Glomerular visceral epithelial cell (primary cell): ENCODE measurements at regions not wholly inside any gene's neighbourhood (a gene's known extent, or its start where the extent isn't known, plus 50 kb on each side); places are given as distances from the start of the nearest gene placed in this dataset.

ENCODE experiments used
- DNase-seq: peaks from one replicate; pipeline ENCODE4 v3.0.0-alpha.2; 2016; ENCODE audit errors: extremely low spot score

DNA sequence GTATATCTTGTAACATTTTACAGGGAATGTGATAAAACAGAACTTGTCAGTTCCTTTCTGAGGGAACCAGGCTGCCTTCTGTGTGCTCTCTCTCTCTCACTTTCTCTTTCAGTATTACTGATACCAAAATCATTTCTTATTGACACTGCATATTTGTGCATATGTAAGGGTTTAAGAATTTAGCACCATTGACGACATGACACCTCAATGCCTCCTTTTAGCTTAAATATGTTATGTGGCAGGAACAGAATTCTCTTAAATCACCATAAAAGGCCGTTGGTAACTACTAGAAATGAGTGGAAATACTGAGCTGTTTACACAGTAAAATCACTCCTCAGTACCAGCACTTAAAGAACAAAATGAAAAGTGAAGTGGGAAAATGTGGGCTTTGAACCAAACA, 457.7 kb upstream of the SYT1 start:
- peak; percentile 24 for DNase-seq

DNA sequence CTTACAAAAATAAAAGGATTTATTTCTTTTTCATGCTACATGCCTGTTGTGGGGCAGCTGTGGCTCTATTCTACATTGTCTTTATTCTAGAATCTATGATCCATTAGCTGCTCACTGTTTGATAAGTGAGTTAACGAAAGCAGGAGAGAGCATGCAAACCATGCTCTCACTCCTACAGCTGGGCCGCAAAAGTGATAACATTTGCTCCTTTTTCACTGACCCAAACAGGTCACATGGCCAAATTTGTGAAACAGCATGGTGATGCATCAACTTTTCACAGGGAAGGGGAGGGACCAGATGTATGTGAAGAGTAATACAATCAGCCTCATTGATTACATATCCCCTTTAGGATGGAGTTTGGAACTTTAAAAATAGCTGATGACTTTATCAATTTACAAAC, 456.9 kb upstream of the SYT1 start:
- no peak for DNase-seq

DNA sequence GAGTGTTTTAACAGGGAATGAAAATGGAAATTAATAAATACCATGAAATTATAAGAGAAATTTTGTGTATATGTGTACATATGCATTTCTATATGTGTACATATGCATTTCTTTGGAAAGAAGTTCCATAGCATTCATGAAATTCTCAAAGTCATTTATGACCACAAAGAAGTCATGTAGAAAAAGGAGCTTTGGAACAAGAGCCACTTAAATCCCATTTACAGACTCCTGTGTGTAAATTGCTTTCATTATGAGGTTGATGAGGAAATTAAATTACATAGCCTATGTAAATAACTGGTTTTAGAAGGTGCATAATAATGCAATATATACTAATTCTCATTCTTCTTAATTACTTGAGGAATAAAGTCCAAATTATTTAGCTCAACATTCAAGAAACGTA, 450.5 kb upstream of the SYT1 start:
- DNase-seq: no peak

DNA sequence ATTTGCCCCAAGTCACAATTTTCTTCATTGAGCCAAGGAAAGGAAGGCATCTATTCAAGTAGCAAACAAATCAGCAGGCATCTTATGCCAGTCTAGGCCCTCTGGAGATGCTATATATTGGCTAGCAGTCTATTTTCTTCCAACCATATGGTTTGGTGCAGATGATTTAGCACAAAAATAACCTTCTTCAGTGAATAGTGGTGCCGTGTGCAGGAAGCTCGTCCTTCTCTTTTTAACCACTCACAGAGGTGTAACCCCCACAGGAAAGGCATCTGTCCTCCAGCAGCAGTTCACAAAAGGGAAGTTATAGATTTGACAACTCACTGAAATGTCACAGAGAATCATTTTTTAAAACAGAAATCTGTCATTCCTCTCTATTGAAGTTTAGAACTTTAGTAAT, 445.7 kb upstream of the SYT1 start:
- DNase-seq: no peak

DNA sequence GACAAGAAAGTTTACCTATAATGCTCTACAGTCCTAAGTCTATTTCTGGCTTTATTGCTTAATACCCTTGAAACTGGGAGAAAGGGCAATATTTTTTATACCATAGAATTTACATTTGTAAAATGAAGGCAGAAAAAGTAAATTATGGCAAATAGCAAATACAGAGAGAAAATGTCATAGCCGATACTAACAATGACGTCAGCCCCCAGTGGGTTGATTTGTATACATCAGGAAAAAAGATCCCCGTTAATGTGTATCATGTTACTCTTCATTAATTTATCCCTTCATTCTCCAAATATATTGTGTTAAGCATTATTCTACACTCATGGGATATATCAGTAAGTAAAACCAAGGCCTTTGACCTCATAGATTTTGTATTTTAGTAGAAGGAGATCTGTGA, 445.1 kb upstream of the SYT1 start:
- no peak for DNase-seq

DNA sequence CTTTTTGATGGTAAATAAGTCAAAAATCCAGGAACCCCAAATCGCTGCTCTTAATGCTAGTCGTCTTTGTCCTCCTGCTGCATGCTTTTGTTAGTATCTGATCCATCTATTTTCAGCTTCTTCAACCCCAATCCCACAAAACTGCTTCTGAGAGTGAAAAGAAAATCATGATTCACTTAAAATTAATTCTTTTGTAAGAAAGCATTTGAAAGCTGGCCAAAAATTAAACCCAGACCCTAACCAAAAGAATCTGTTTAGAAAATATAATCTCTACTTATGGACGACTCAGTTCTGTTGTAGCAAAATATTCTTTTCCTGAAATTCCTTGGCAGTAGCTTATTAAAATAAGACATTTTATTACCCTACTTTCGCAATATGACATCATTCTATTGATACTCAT, 443.6 kb upstream of the SYT1 start:
- DNase-seq: no peak

DNA sequence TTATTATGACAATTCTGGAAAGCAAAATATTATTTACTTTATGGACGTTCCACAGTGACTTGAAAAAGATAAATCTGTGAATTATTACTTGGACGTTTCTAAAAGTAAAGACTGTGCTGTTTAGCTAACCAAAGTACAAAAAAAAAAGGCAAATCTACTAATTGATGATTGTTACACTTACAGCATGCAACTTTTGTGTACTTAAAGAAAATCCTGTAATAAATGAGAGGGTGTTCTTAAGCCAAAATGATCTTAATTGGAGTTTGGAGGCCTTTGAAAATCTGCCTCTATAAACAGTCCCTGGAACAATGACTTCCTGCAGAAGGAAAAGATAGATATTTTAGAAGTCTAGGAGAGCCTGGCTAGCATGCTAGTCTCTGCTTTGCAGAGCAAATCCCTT, 434.0 kb upstream of the SYT1 start:
- no peak for DNase-seq

DNA sequence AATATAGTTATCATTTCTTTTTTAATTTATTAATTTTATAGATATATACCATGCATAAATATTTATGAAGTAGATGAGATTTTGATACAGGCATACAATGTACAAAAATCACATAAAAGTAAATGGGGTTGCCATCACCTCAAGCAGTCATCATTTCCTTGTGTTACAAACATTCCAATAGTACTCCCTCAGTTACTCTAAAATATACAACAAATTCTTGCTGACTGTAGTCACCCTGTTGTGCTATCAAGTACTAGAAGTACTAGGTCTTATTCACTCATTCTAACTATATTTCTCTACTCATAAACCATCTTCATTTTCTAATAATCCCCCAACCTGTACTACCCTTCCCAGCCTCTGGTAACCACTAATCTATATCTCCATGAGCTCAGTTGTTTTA, 432.6 kb upstream of the SYT1 start:
- no peak for DNase-seq

DNA sequence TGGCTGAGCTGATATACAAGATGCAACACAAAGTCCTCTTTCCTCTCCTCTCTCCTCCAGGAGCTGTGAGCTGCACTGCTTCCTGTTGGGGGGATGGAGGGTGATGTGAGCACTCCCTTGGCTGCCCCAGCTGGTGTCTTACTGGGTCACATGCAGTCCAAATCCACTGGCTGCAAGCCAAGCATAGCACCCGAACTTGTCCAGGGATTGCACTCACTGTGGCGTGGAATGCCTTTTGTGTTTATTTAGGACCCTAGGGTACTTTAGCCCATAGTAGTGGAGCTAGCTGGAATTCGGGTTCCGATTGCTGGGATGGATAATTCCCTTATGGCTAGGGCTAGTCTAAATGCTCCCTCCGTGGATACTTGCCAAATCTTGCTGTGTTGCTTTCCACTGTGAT, 424.9 kb upstream of the SYT1 start:
- DNase-seq: no peak

DNA sequence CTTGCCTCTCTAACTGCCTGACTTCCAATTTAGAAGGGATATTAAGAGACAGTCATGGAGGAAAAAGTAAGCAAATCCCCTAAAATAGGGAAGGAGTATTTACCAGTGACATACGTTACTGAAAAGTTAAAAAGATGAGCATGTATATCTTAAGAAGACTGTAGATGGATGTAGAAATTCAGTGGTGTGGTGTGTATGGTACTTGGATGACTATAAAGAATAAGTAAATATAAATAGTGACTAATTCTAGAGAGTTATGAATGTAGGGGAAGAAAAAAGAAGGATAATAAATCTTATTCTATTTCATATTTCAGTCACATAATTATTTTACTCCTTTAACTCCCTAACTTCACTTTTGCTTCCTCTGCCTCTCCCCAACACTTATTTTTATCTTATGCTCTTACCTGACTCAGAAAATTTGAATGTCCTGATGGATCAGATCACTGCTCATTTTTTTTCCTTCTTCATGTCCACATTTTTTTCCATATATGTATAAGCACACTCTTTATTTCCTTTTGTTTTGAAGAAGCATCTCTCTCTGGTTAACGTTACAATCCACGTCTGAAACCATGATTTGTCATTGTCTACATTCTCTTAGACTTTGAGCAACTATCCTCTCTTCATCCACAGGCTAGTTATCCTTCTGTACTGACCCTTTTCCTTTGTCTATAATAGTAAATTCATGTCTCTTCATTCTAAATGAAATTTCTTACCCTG, 422.7 kb upstream of the SYT1 start:
- no peak for DNase-seq

DNA sequence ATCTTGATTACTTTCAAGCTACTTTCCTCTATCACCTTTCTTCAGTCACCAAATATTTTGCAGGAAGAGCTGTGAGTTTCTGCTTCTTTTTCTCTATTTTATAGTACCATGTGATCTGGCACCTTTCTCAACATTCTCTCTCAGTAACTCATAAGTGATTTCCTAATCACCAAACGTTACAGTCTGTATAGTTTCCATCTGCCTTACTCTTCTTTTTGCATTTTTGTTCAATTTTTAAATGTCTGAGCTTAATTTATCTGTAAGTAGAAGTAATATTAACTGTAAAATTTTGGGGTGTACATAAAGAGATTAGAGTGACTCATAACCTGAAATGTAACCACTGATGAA, 422.1 kb upstream of the SYT1 start:
- DNase-seq: no peak

DNA sequence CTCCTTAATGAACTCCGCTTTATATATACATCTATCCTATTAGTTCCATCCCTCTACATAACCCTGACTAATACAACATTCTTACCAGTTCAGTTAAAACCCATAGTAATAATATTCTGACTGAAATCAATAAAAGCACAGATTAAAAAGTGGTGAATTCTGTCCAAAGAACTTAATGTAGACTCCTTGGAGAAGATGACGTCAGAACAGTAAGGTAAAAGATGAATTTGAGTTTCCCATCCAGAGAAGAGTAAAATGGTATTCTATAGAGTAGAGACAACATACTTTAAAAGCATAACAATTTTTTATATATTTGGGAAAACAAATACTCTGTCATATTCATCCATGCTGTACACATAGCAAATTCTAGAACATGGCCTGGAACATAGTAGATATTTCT, 418.0 kb upstream of the SYT1 start:
- DNase-seq: no peak

DNA sequence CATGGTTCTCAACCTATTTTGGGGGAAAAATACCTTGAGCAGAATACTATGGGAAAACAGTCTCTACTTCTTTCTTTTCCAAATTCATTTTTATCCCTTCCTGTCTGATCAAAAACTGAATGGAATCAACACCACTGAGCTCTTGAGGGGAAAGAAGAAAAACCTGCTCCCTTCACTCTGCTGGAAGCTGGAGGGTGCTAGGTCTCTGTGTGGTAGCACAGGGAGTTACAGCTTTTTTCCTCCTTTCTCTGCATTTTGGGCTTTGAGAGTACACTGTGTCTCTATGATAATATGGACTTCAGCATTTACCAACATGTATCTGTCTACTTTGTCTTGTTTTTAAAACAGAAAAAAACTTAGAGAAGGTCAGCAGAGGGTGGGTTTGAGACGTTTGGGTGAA, 417.2 kb upstream of the SYT1 start:
- no peak for DNase-seq

DNA sequence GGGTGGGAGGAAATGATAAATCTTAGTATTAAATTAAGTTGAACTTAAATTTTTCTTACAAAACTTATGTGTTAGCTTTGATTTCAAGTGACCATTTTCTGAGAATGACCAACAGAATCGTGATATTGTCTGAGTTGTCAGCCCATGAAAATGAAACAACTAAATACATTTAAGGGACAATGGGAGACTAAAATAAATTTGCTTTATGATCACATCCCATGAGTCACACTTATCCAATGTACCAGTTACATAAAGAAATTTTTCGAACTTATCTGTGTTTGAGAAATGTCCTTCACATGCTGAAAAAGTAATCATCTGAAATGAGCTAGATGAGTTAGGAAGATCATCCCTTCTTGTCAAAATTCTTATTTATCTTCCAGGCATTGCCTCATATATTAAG, 415.9 kb upstream of the SYT1 start:
- DNase-seq: no peak

DNA sequence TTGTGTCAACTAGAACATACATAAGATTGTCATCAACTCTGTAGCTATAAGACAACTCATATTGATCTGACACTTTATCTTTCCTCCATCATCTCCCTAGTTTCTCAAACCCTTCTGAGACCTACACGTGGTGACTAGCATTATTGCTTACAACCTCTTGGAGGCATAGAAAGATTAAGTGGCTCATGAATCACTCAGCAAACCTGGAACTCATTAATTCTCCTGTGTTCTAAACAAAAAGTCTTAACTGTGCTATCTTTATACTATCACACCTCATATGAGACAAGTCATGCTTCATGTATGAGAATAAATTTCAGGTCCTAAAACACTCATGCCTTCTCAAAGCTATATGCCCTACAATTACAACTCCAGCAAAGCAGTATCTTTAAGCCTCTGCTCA, 408.6 kb upstream of the SYT1 start:
- no peak for DNase-seq

DNA sequence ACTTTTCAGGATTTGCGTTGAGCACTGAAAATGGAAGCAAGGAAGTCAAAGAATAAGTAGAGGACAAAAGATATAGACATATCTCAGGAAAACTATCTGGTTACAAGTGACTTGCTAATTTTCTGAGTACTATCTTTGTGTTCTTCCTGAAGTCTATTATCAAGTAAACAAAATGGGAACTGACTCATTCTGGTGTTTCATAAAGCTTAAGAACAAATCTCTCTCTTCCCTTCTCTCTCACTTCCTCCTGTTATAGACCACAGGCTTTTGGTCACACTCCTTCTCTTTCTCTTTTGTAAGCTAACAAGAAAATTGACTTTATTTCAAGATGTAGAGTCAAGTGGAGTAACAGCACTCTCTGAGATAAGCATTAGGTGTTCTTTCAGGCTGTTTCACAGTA, 406.6 kb upstream of the SYT1 start:
- DNase-seq: no peak

DNA sequence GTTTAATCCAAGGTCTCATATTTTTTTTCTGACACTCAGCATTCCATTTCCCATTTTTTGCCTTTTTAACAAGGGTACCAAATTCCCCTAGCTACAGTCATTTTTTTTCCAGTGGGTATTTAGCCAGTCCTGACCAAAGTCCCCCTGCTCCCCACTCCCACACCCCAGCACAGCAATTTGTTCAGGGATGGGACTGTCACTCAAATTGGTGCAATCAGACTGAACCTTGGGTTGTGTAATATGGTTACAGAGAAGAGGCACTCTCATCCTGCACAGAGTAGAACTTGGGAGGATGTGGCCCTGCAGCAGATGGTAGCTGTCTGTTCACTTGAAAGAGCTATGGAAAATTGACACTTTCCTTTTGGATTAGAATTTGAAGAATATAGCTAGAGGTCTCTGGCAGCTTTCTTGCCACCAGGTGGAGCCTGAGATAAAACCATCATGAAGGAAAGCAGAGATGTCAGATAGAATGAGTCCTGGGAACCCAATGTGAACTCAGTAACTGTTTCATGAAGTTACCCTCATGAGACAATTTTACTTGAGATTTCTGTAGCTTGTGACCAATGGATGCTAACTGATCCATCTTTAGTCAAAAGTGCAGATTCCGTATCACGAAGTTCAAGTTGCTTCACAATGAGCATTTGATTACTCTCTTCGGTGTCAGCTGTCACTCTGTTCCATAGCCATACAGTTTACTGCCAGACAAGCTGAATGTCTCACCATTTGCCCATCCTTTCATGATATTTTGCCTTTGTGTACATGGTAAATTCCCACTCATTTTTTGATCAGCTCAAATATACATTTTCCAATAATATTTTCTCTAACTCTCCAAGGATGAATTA, 394.0 kb upstream of the SYT1 start:
- DNase-seq: peak; percentile 47

DNA sequence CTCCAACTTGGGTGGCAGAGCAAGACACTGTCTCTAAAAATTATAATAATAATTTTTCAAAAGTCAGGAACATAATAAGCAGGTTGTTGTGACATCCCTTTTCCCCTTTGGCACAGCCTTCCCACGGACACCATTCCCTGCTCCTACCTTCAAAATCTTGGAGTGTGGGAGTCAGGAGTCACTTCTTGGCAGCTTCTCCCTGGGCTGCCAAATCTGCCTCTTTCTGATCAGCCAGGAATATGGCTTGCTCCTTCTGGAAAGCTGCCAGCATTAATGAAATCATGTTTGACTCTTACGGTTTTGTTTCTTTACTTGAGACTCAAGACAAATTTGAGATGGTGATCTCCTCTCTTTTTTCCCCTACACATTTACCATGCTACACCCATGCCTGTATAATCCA, 391.4 kb upstream of the SYT1 start:
- no peak for DNase-seq

DNA sequence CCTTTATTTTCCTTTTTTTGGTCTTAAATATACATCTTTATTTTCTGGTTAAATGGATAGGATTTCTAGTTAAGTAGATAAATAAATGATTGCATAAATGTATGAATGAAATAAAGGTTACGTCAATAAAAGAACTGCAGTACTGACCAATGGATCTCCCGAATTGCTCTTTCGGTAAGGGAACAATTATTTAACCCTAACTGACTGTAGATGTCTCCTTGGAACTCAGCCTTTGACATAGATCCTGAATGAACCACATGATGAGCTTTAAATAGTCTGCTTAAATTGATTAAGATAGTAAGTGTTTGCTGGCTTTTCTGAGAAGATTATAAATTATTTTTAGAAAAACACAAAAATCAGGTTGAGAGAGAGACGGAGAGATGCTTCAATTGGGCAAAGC, 391.0 kb upstream of the SYT1 start:
- no peak for DNase-seq

DNA sequence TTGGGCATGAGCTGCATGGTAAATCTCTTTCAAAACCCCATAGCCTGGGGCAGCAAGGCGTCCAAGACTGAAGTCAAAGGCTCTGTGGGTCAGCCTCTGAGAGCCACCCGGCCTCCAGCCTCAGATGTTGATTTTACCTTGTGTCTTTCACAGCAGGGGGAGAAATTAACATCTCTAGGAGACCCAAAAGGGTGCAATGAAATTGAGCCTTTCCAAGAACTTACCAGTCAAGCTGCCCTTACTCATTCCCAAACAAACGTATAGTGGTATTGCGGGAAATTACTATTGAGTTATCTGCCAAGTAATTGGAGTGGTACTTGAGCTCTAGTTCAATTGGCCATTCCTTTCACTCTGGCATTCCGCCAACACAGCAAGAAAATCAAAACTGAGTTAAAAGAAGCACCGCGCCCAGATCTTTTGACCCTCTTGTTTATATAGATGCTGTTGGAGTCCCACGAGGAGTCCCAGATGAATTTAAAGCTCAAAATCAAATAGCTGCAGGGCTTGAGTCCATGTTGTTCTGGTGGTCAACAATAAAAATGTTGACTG, 380.7 kb upstream of the SYT1 start:
- DNase-seq: no peak

DNA sequence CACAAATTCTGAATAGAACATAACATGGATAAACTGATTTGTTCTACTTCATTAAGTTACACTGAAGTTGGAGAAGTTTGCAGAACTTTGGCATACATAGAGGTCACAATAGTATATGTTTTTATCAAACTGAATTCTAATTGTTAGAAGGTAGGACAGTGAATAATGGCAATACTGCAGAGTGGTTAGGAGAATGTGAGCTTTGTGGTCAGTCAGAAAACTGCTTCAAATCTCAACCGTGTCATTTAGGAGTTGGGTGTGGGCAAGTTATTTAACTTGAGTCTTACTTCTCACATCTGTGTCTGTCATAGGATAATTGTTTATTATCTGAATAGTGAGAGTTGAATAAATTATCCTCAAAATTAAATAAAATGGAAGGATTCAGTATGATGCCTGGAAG, 374.6 kb upstream of the SYT1 start:
- DNase-seq: no peak

DNA sequence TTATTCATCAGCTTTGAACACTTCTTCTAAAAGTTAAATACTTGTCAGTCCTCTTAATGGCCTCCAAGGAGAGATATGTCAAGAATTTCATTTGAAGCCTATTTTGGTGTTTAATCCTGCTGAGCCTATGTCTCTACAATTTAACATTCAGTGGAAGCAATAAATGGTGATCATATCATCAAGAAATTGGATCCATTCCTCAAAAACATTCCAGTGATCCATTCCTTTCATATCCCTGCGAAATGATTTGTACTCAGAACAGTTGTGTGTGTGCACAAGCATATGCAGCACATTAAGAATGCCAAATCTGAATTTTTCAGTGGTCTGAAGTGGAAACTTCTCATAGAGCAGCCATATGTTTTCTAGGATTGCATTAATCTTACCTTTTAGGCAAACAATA, 373.7 kb upstream of the SYT1 start:
- no peak for DNase-seq

DNA sequence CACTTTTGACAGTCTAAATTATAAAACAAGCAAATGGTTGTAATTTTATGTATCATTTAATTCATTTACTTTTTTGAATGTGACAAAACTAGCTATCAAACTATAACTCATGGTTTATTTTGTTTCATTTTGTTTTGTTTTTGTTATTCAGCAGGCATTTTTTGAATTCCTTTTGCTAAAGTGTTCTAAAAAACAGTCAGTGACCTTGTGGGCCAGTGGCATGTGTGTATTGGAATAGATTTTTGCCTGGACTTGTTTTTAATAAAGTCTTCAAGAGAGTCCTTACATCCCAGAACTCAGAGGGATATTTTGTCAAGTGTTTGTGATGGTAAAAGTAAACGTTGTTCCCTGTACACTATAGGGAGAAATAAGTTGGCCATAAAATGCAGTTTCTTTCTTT, 369.7 kb upstream of the SYT1 start:
- no peak for DNase-seq
